ENCODE measurements at regions not wholly inside any gene's neighbourhood (a gene's known extent, or its start where the extent isn't known, plus 50 kb on each side); places are given as distances from the start of the nearest gene placed in this dataset.

DNA sequence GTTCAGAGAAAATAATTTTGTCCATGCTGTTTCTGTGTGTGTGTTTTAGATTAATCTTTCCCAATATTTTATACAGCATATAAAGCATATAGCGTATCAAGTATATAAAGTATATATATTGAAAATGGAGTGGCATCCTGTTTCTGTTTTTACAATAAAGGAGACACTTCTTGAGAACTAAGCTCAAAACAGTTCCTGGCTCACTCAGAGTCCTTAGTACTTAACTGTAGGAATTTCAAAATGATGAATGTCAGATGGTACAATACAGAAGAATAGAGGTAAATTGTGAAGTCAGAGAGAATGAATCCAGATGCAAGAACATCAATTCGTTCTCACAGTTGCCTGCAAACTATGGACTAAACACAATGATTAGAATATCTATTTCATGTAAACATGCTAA lies 68.7 kb upstream of the TAS2R1 start:
- no peak overlapping the region for H2AK5ac ChIP-seq (ENCODE audit: insufficient read length, low read length)
- no peaks in the 10 kb centered on the region for H3K79me1 ChIP-seq (ENCODE audit: insufficient read depth, low read depth, low read length, poor library complexity, severe bottlenecking)
- no peak overlapping the region for H3K4ac ChIP-seq (ENCODE audit: low read depth, low read length)
- DNase-seq = no peak
- no peaks in the 10 kb centered on the region for H3K23me2 ChIP-seq (ENCODE audit: insufficient read length, low read depth, low read length, poor library complexity, severe bottlenecking)
- H3K14ac ChIP-seq (ENCODE audit: insufficient read depth, low read length) = no peak overlapping the region
- H3T11ph ChIP-seq (ENCODE audit: low read length) = no peak overlapping the region
- H3K4me3 Mint-ChIP-seq = no peak overlapping the region
- H3K27ac Mint-ChIP-seq = no peak overlapping the region
- H3K4me2 ChIP-seq (ENCODE audit: insufficient read depth, insufficient read length, low read length) = no peak overlapping the region
- H3K9me3 Mint-ChIP-seq = no peaks in the 10 kb centered on the region
- no peaks in the 10 kb centered on the region for H3K9me3 ChIP-seq (ENCODE audit: control insufficient read depth, low read depth, low read length)
- no peak overlapping the region for H3K27ac ChIP-seq (ENCODE audit: insufficient read length, low read depth, low read length)
- WGBS (ENCODE audit: extremely low coverage, insufficient read length, low lambda C conversion rate) = no CpG with 5 or more reads among the region's 2 CpGs
- H3K27me3 Mint-ChIP-seq (ENCODE audit: low read depth) = no peaks in the 10 kb centered on the region; the same call in 1 of the 2 replicates
- no peak overlapping the region for H2BK20ac ChIP-seq (ENCODE audit: low read depth, low read length, poor library complexity, severe bottlenecking)
- H3K27me3 ChIP-seq (ENCODE audit: insufficient read depth, low read length) = no peaks in the 10 kb centered on the region
- TF ChIP-seq, protein P1, sequence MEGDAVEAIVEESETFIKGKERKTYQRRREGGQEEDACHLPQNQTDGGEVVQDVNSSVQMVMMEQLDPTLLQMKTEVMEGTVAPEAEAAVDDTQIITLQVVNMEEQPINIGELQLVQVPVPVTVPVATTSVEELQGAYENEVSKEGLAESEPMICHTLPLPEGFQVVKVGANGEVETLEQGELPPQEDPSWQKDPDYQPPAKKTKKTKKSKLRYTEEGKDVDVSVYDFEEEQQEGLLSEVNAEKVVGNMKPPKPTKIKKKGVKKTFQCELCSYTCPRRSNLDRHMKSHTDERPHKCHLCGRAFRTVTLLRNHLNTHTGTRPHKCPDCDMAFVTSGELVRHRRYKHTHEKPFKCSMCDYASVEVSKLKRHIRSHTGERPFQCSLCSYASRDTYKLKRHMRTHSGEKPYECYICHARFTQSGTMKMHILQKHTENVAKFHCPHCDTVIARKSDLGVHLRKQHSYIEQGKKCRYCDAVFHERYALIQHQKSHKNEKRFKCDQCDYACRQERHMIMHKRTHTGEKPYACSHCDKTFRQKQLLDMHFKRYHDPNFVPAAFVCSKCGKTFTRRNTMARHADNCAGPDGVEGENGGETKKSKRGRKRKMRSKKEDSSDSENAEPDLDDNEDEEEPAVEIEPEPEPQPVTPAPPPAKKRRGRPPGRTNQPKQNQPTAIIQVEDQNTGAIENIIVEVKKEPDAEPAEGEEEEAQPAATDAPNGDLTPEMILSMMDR (conservative IDR thresholded peaks at IDR 0.05) = no peak
- H4K5ac ChIP-seq (ENCODE audit: insufficient read length, low read depth, low read length) = no peak overlapping the region
- H2BK15ac ChIP-seq (ENCODE audit: low read depth, low read length) = no peak overlapping the region
- H4K8ac ChIP-seq (replicated peaks; ENCODE audit: insufficient read length, low read depth, low read length) = no peak overlapping the region
- H4K91ac ChIP-seq (ENCODE audit: insufficient read length, low read depth, low read length) = no peak overlapping the region
- no peaks in the 10 kb centered on the region for H3K4me1 ChIP-seq (ENCODE audit: insufficient read depth, low read length)
- no peaks in the 10 kb centered on the region for H3K79me2 ChIP-seq (ENCODE audit: insufficient read depth, low read length)
- H3K9ac ChIP-seq (ENCODE audit: extremely low read depth, insufficient read length, low read length) = no peak overlapping the region
- H3K23ac ChIP-seq (ENCODE audit: insufficient read length, low read depth, low read length) = no peak overlapping the region
- no peak overlapping the region for H3K18ac ChIP-seq (ENCODE audit: insufficient read length, low read depth, low read length)
- no peak overlapping the region for H2BK120ac ChIP-seq (ENCODE audit: low read depth, low read length, poor library complexity, severe bottlenecking)
- H3K36me3 Mint-ChIP-seq (ENCODE audit: insufficient read depth in 1 of 3, low read depth in 3 of 3) = no peaks in the 10 kb centered on the region
- H3K4me1 Mint-ChIP-seq = peaks cover 0 to 1% of the 10 kb centered on the region in 2 experiments; a peak in 1 of 4 replicates
- no peak overlapping the region for H3K56ac ChIP-seq (ENCODE audit: insufficient read length, low read depth, low read length)
- H2BK12ac ChIP-seq (ENCODE audit: insufficient read length, low read depth, low read length) = no peak overlapping the region
- no peaks in the 10 kb centered on the region for H4K20me1 ChIP-seq (ENCODE audit: control insufficient read depth, insufficient read depth, insufficient read length)
- H2AFZ ChIP-seq (ENCODE audit: low read length) = no peak overlapping the region
- no peak overlapping the region for H2BK5ac ChIP-seq (ENCODE audit: insufficient read length, low read length)
